IMR-90 (cell line): ENCODE measurements at regions not wholly inside any gene's neighbourhood (a gene's known extent, or its start where the extent isn't known, plus 50 kb on each side); places are given as distances from the start of the nearest gene placed in this dataset.

Experiments used
- ATAC-seq: fragments of 200-7000 bp; cut with Tn5 transposase; 2 replicates; pipeline ENCODE4 v1.9.1; 2020; ENCODE audit warnings: low read depth, mild to moderate bottlenecking, moderate library complexity
- BruUV-seq: library from RNA; stranded (reverse); fragments of 400-500 nt; replicated peaks from 2 replicates; lab custom pipeline; 2021; lab: Mats Ljungman, UMichigan
- CTCF ChIA-PET: fragments of 300-600 bp; formaldehyde crosslinking; extraction: SDS; loops from one replicate; lab custom pipeline; 2021; ENCODE audit warnings: antibody characterized with exemption; lab: Yijun Ruan, JAX
- POLR2A ChIA-PET: fragments of 300-600 bp; sonication (Branson Sonifier 250); formaldehyde crosslinking; loops from one replicate; lab custom pipeline; 2022; ENCODE audit warnings: antibody characterized with exemption; ENCODE audit not compliant: unreplicated experiment; lab: Charles Lee
- DNase-seq: peaks from one replicate; pipeline ENCODE4 v3.0.0; 2013
- H2AFZ ChIP-seq: replicated peaks from 2 replicates; pipeline ENCODE3; 2013; ENCODE audit warnings: low read length, mild to moderate bottlenecking; ENCODE audit not compliant: poor library complexity
- H2AK5ac ChIP-seq: 2 replicates; pipeline ENCODE4 v1.6.1; 2013; ENCODE audit warnings: low read depth, low read length, inconsistent platforms
- H2AK9ac ChIP-seq: replicated peaks from 2 replicates; pipeline ENCODE3; 2013; ENCODE audit warnings: mild to moderate bottlenecking, low read depth, low read length, moderate library complexity; ENCODE audit not compliant: poor library complexity
- H2BK120ac ChIP-seq: 2 replicates; pipeline ENCODE4 v1.6.1; 2013; ENCODE audit warnings: low read depth, low read length, inconsistent platforms
- H2BK15ac ChIP-seq: 3 replicates; pipeline ENCODE4 v1.6.1; 2013; ENCODE audit warnings: low read depth, low read length, inconsistent platforms
- H2BK20ac ChIP-seq: 2 replicates; pipeline ENCODE4 v1.6.1; 2013; ENCODE audit warnings: low read depth, mild to moderate bottlenecking, inconsistent platforms, low read length, moderate library complexity
- H2BK5ac ChIP-seq: 2 replicates; pipeline ENCODE4 v1.6.1; 2013; ENCODE audit warnings: mild to moderate bottlenecking, low read depth, low read length, inconsistent platforms; ENCODE audit not compliant: poor library complexity, severe bottlenecking
- H3K14ac ChIP-seq: replicated peaks from 2 replicates; pipeline ENCODE4 v1.6.1; 2013; ENCODE audit warnings: low read depth, low read length, inconsistent platforms
- H3K18ac ChIP-seq: 2 replicates; pipeline ENCODE4 v1.6.1; 2013; ENCODE audit warnings: low read depth, low read length, control low read depth
- H3K23ac ChIP-seq: 2 replicates; pipeline ENCODE4 v1.6.1; 2013; ENCODE audit warnings: low read depth, low read length, inconsistent platforms
- H3K27ac ChIP-seq: 2 replicates; pipeline ENCODE4 v1.5.1; 2013; ENCODE audit warnings: mild to moderate bottlenecking, control low read depth, low read length; ENCODE audit not compliant: insufficient read depth
- H3K27me3 ChIP-seq: 2 replicates; pipeline ENCODE4 v1.6.1; 2013; ENCODE audit warnings: low read length; ENCODE audit not compliant: control insufficient read depth, insufficient read depth
- H3K36me3 ChIP-seq: 2 replicates; pipeline ENCODE4 v1.6.1; 2013; ENCODE audit warnings: low read length, mixed read lengths; ENCODE audit not compliant: control insufficient read depth, insufficient read depth
- H3K4ac ChIP-seq: 2 replicates; pipeline ENCODE4 v1.6.1; 2013; ENCODE audit warnings: low read depth, low read length, inconsistent platforms
- H3K4me1 ChIP-seq: 2 replicates; pipeline ENCODE4 v1.6.1; 2013; ENCODE audit warnings: low read length, mixed read lengths; ENCODE audit not compliant: control insufficient read depth, insufficient read depth
- H3K4me2 ChIP-seq: 2 replicates; pipeline ENCODE4 v1.6.1; 2013; ENCODE audit warnings: low read depth, mild to moderate bottlenecking, control low read depth, low read length, moderate library complexity
- H3K4me3 ChIP-seq: 2 replicates; pipeline ENCODE4 v1.5.1; 2013; ENCODE audit warnings: low read depth, mild to moderate bottlenecking, control low read depth, low read length, moderate library complexity; ENCODE audit not compliant: insufficient read depth
- H3K56ac ChIP-seq: 2 replicates; pipeline ENCODE4 v1.6.1; 2013; ENCODE audit warnings: low read length, inconsistent platforms; ENCODE audit not compliant: insufficient read depth; ENCODE audit errors: extremely low read depth
- H3K79me1 ChIP-seq, 2 experiments: 2 replicates each; pipeline ENCODE4 v1.6.1; 2013; ENCODE audit warnings: low read length in 2 of 2, inconsistent platforms in 1 of 2, low read depth in 1 of 2
- H3K9ac ChIP-seq: 2 replicates; pipeline ENCODE4 v1.6.1; 2013; ENCODE audit warnings: low read depth, low read length, control low read depth
- H3K9me1 ChIP-seq: 2 replicates; pipeline ENCODE4 v1.6.1; 2013; ENCODE audit warnings: low read length, inconsistent platforms; ENCODE audit not compliant: insufficient read depth
- H3K9me3 ChIP-seq: 2 replicates; pipeline ENCODE4 v1.6.1; 2013; ENCODE audit warnings: low read length; ENCODE audit not compliant: control insufficient read depth, insufficient read depth
- H4K20me1 ChIP-seq: 2 replicates; pipeline ENCODE4 v1.6.1; 2013; ENCODE audit warnings: low read length, inconsistent platforms; ENCODE audit not compliant: insufficient read depth
- H4K5ac ChIP-seq: 2 replicates; pipeline ENCODE4 v1.6.1; 2013; ENCODE audit warnings: mild to moderate bottlenecking, low read depth, low read length, control low read depth
- H4K8ac ChIP-seq, 2 experiments: 2 replicates each; pipeline ENCODE4 v1.6.1; 2013; ENCODE audit warnings: low read depth in 2 of 2, low read length in 2 of 2, control low read depth in 1 of 2, inconsistent platforms in 1 of 2
- H4K91ac ChIP-seq: 2 replicates; pipeline ENCODE4 v1.6.1; 2013; ENCODE audit warnings: low read depth, low read length, inconsistent platforms; ENCODE audit not compliant: insufficient read depth
- BHLHE40 ChIP-seq: fragments of 150-350 bp; IDR thresholded peaks from 2 replicates; pipeline ENCODE4 v1.6.1; 2016; ENCODE audit warnings: mild to moderate bottlenecking, low read depth, low read length
- CEBPB ChIP-seq: IDR thresholded peaks from 2 replicates; pipeline ENCODE4 v1.6.1; 2012; ENCODE audit warnings: low read depth, low read length, improper control_type of control experiment
- CHD1 ChIP-seq: IDR thresholded peaks from 2 replicates; pipeline ENCODE4 v1.6.1; 2012; ENCODE audit warnings: low read depth, low read length, improper control_type of control experiment
- ELK1 ChIP-seq: fragments of 150-350 bp; IDR thresholded peaks from 2 replicates; pipeline ENCODE4 v1.6.1; 2016; ENCODE audit warnings: low read depth, mild to moderate bottlenecking, low read length, moderate library complexity, borderline replicate concordance
- FOS ChIP-seq: fragments of 150-350 bp; IDR thresholded peaks from 2 replicates; pipeline ENCODE4 v1.6.1; 2016; ENCODE audit warnings: low read depth, low read length
- MAFK ChIP-seq: IDR thresholded peaks from 2 replicates; pipeline ENCODE4 v1.6.1; 2012; ENCODE audit warnings: low read depth, low read length, improper control_type of control experiment
- MAZ ChIP-seq: IDR thresholded peaks from 2 replicates; pipeline ENCODE4 v1.6.1; 2012; ENCODE audit warnings: low read depth, mild to moderate bottlenecking, low read length, improper control_type of control experiment, moderate library complexity, borderline replicate concordance
- MXI1 ChIP-seq: IDR thresholded peaks from 2 replicates; pipeline ENCODE4 v1.6.1; 2012; ENCODE audit warnings: low read depth, mild to moderate bottlenecking, low read length, moderate library complexity, borderline replicate concordance
- NFE2L2 ChIP-seq: fragments of 150-350 bp; IDR thresholded peaks from 2 replicates; pipeline ENCODE4 v1.6.1; 2016; ENCODE audit warnings: low read depth, mild to moderate bottlenecking, low read length
- POLR2A ChIP-seq: IDR thresholded peaks from 2 replicates; pipeline ENCODE4 v1.6.1; 2012; ENCODE audit warnings: mild to moderate bottlenecking, low read depth, low read length
- RAD21 ChIP-seq: IDR thresholded peaks from 2 replicates; pipeline ENCODE4 v1.6.1; 2012; ENCODE audit warnings: low read length, improper control_type of control experiment
- RCOR1 ChIP-seq: IDR thresholded peaks from 2 replicates; pipeline ENCODE4 v1.6.1; 2012; ENCODE audit warnings: mild to moderate bottlenecking, low read length, improper control_type of control experiment; ENCODE audit not compliant: insufficient replicate concordance
- RFX5 ChIP-seq: IDR thresholded peaks from 2 replicates; pipeline ENCODE4 v1.8.0; 2012; ENCODE audit warnings: low read depth, mild to moderate bottlenecking, low read length, moderate library complexity
- SMC3 ChIP-seq: fragments of 150-350 bp; IDR thresholded peaks from 2 replicates; pipeline ENCODE4 v1.6.1; 2016; ENCODE audit warnings: low read depth, mild to moderate bottlenecking, antibody characterized with exemption, low read length, moderate library complexity
- USF2 ChIP-seq: fragments of 150-350 bp; IDR thresholded peaks from 2 replicates; pipeline ENCODE4 v1.6.1; 2017; ENCODE audit warnings: mild to moderate bottlenecking, antibody characterized with exemption, low read length, low read depth
- WGBS, 2 experiments: methylation state at CpG; one replicate each; pipeline versions ENCODE4 v1.1.5 to v1.1.7; 2013; ENCODE audit warnings: missing lambda C conversion rate in 2 of 2; ENCODE audit not compliant: insufficient read length in 1 of 2; ENCODE audit errors: extremely low coverage in 2 of 2; 5-methylcytosine and 5-hydroxymethylcytosine counted together
- dilution Hi-C: fragments of 300-500 bp; cut with HindIII; formaldehyde crosslinking; loops from one replicate; pipeline ENCODE4 v1.14.3; 2018; ENCODE audit warnings: low sequenced_read_pairs; ENCODE audit not compliant: unreplicated experiment
- in situ Hi-C: fragments of 300-500 bp; cut with MboI; formaldehyde crosslinking; loops from 3 replicates; pipeline ENCODE4 v1.14.3; 2019; ENCODE audit warnings: low sequenced_read_pairs, inconsistent platforms, mixed read lengths
- intact Hi-C: fragments of 100-400 bp; cut with micrococcal nuclease; formaldehyde crosslinking; loops from 2 replicates; pipeline ENCODE4 v1.10.0; 2022
- TF ChIP-seq, protein P1 (sequence below): conservative IDR thresholded peaks from 2 replicates; pipeline ENCODE4 v1.5.1; 2012; ENCODE audit warnings: mild to moderate bottlenecking, low read depth, low read length, improper control_type of control experiment

DNA sequence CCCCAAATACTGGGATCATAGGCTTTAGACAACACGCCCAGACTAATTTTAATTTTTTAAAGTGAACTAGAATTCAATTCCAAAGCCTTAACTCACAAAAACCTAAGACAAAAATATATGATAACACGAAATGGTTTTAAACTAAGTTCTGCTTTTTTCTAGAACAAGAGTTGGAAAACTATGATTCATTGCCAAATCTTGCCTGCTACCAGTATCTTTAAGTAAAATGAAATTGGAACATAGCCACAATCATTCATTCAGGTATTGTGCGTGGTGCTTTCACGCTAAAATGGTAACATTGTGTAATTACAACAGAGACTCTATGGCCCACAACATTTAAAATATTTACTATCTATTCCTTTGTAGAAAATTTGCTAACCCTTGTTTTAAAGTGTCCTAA is 488.0 kb upstream of the ZNF385D start:
- intact Hi-C loops: no loop called here
- Histone ChIP-seq H3K4me3 (no peak overlapping the region), H2BK20ac (no peak overlapping the region), H2AK9ac (no peak overlapping the region), H3K9ac (no peak overlapping the region), H3K4me1 (no peaks in the 10 kb centered on the region), H3K23ac (no peak overlapping the region), H2BK120ac (no peak overlapping the region), H3K27me3 (no peaks in the 10 kb centered on the region), H4K91ac (no peak overlapping the region), H3K56ac (no peak overlapping the region), H3K36me3 (no peaks in the 10 kb centered on the region), H3K9me1 (no peaks in the 10 kb centered on the region), H3K79me1 (no peaks in the 10 kb centered on the region), H3K27ac (no peak overlapping the region), H2AFZ (no peak overlapping the region), H2AK5ac (no peak overlapping the region), H3K4ac (no peak overlapping the region), H3K4me2 (no peak overlapping the region), H2BK5ac (no peak overlapping the region), H3K9me3 (peaks cover 2% of the 10 kb centered on the region; the same call in 1 of the 2 replicates), H3K14ac (no peak overlapping the region), H2BK15ac (no peak overlapping the region), H4K8ac (no peak overlapping the region), H3K18ac (no peak overlapping the region), H4K5ac (no peak overlapping the region), H4K20me1 (no peaks in the 10 kb centered on the region)
- ChIA-PET POLR2A (no interaction called here), CTCF (no interaction called here)
- ATAC-seq: no peak
- dilution Hi-C loops: no loop called here
- in situ Hi-C loops: no loop called here
- BruUV-seq: no TSS peak
- TF ChIP-seq NFE2L2 (no peak), MAFK (no peak), BHLHE40 (no peak), CHD1 (no peak), USF2 (no peak), RAD21 (no peak), SMC3 (no peak), POLR2A (no peak), RFX5 (no peak), CEBPB (no peak), FOS (no peak), ELK1 (no peak), RCOR1 (no peak), MAZ (no peak), MXI1 (no peak)
- TF ChIP-seq, protein P1, sequence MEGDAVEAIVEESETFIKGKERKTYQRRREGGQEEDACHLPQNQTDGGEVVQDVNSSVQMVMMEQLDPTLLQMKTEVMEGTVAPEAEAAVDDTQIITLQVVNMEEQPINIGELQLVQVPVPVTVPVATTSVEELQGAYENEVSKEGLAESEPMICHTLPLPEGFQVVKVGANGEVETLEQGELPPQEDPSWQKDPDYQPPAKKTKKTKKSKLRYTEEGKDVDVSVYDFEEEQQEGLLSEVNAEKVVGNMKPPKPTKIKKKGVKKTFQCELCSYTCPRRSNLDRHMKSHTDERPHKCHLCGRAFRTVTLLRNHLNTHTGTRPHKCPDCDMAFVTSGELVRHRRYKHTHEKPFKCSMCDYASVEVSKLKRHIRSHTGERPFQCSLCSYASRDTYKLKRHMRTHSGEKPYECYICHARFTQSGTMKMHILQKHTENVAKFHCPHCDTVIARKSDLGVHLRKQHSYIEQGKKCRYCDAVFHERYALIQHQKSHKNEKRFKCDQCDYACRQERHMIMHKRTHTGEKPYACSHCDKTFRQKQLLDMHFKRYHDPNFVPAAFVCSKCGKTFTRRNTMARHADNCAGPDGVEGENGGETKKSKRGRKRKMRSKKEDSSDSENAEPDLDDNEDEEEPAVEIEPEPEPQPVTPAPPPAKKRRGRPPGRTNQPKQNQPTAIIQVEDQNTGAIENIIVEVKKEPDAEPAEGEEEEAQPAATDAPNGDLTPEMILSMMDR: no peak
- no peak for DNase-seq
- WGBS, 2 experiments: no CpG with 5 or more reads among the region's 4 CpGs
